Keratinocyte (primary cell): ENCODE measurements at regions not wholly inside any gene's neighbourhood (a gene's known extent, or its start where the extent isn't known, plus 50 kb on each side); places are given as distances from the start of the nearest gene placed in this dataset.

Source experiments
- DNase-seq: peaks from one replicate; pipeline ENCODE4 v3.0.0-alpha.2; 2011; ENCODE audit warnings: low read depth, missing footprints, low spot score
- FAIRE-seq: peaks from 2 replicates; lab custom pipeline; 2011; peaks lifted over from hg19 to GRCh38; lab: Jason Lieb, UNC
- H2AFZ ChIP-seq: 2 replicates; pipeline ENCODE4 v1.6.0; 2012; ENCODE audit warnings: low read length, control low read depth, inconsistent platforms; ENCODE audit not compliant: control insufficient read depth
- H3K27ac ChIP-seq: 2 replicates; pipeline ENCODE4 v1.5.1; 2011; ENCODE audit warnings: low read length; ENCODE audit not compliant: control insufficient read depth, insufficient read depth
- H3K27me3 ChIP-seq: 3 replicates; pipeline ENCODE4 v1.6.0; 2011; ENCODE audit warnings: low read length; ENCODE audit not compliant: control insufficient read depth, insufficient read depth; ENCODE audit errors: extremely low read depth
- H3K36me3 ChIP-seq, 2 experiments: 2 replicates in 1 of 2; 3 replicates in 1 of 2; pipeline ENCODE4 v1.5.1; 2011; ENCODE audit warnings: low read length in 2 of 2, mild to moderate bottlenecking in 1 of 2; ENCODE audit not compliant: control insufficient read depth in 2 of 2, insufficient read depth in 2 of 2; ENCODE audit errors: extremely low read depth in 1 of 2
- H3K4me1 ChIP-seq: 3 replicates; pipeline ENCODE4 v1.5.1; 2011; ENCODE audit warnings: low read length; ENCODE audit not compliant: control insufficient read depth, insufficient read depth; ENCODE audit errors: extremely low read depth
- H3K4me2 ChIP-seq: 3 replicates; pipeline ENCODE4 v1.6.0; 2011; ENCODE audit warnings: low read depth, low read length; ENCODE audit not compliant: control insufficient read depth, insufficient read depth; ENCODE audit errors: extremely low read depth
- H3K4me3 ChIP-seq, 3 experiments: fragments of 200-600 bp in 1 of 3; sonication (generic) in 1 of 3; 2 replicates in 2 of 3; 3 replicates in 1 of 3; pipeline ENCODE4 v1.5.1; 2011 to 2016; ENCODE audit warnings: low read length in 3 of 3, mild to moderate bottlenecking in 3 of 3, control low read depth in 2 of 3, inconsistent platforms in 1 of 3, low read depth in 1 of 3, mixed read lengths in 1 of 3, mixed run types in 1 of 3, moderate library complexity in 1 of 3; ENCODE audit not compliant: control insufficient read depth in 2 of 3, insufficient read depth in 2 of 3; ENCODE audit errors: extremely low read depth in 1 of 3
- H3K79me2 ChIP-seq: 2 replicates; pipeline ENCODE4 v1.6.0; 2012; ENCODE audit warnings: low read length; ENCODE audit not compliant: control insufficient read depth, insufficient read depth
- H3K9ac ChIP-seq: 3 replicates; pipeline ENCODE4 v1.6.0; 2011; ENCODE audit warnings: low read length; ENCODE audit not compliant: control insufficient read depth, insufficient read depth; ENCODE audit errors: extremely low read depth
- H3K9me1 ChIP-seq: 3 replicates; pipeline ENCODE4 v1.6.0; 2011; ENCODE audit warnings: low read length; ENCODE audit not compliant: control insufficient read depth, insufficient read depth; ENCODE audit errors: extremely low read depth
- H3K9me3 ChIP-seq: 2 replicates; pipeline ENCODE4 v1.5.1; 2012; ENCODE audit warnings: low read depth, low read length; ENCODE audit not compliant: control insufficient read depth
- H4K20me1 ChIP-seq: 3 replicates; pipeline ENCODE4 v1.6.0; 2011; ENCODE audit warnings: low read length; ENCODE audit not compliant: control insufficient read depth, insufficient read depth; ENCODE audit errors: extremely low read depth
- EZH2 ChIP-seq: IDR thresholded peaks from one replicate; pipeline ENCODE4 v1.6.1; 2012; ENCODE audit warnings: inconsistent platforms, mild to moderate bottlenecking, low read length, moderate library complexity
- dilution Hi-C: fragments of 300-500 bp; cut with MboI; formaldehyde crosslinking; loops from one replicate; pipeline ENCODE4 v1.7.0; 2020; ENCODE audit warnings: low sequenced_read_pairs; ENCODE audit not compliant: extremely low pct_ligation_motif_present
- TF ChIP-seq, protein P1 (sequence below), 3 experiments: IDR thresholded peaks in 1 of 3; conservative IDR thresholded peaks in 1 of 3; optimal IDR thresholded peaks in 1 of 3; 2 replicates in 2 of 3; 3 replicates in 1 of 3; pipeline versions ENCODE3 to v1.5.1; 2011; ENCODE audit warnings: low read length in 3 of 3, mild to moderate bottlenecking in 3 of 3, moderate library complexity in 2 of 3, control low read depth in 1 of 3, inconsistent platforms in 1 of 3; ENCODE audit not compliant: insufficient read depth in 2 of 3; ENCODE audit errors: extremely low read depth in 1 of 3

DNA sequence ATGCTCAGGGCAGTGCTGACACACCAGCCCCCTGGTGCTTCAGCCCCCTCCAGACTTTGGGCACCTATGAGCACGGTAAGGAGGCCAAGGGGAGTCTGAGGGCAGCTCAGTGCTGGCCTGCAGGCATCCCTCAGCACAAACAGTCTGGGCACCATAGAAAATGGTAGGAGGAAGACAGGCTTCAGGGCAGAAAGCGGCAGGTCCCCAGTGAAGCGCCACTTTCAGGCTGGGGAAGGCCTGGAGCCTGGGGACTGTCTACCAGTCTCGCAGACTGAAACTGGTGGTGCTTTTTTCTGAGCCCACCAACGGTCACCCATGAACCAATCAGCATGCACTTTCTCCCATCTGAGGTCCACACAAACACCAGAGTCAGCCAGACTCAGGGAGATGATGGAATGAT, 1074.7 kb downstream of the PCDH18 start:
- TF ChIP-seq, protein P1, sequence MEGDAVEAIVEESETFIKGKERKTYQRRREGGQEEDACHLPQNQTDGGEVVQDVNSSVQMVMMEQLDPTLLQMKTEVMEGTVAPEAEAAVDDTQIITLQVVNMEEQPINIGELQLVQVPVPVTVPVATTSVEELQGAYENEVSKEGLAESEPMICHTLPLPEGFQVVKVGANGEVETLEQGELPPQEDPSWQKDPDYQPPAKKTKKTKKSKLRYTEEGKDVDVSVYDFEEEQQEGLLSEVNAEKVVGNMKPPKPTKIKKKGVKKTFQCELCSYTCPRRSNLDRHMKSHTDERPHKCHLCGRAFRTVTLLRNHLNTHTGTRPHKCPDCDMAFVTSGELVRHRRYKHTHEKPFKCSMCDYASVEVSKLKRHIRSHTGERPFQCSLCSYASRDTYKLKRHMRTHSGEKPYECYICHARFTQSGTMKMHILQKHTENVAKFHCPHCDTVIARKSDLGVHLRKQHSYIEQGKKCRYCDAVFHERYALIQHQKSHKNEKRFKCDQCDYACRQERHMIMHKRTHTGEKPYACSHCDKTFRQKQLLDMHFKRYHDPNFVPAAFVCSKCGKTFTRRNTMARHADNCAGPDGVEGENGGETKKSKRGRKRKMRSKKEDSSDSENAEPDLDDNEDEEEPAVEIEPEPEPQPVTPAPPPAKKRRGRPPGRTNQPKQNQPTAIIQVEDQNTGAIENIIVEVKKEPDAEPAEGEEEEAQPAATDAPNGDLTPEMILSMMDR (optimal IDR thresholded peaks at IDR 0.05 in 1 of 3, IDR thresholded peaks at IDR 0.05 in 1 of 3, conservative IDR thresholded peaks at IDR 0.05 in 1 of 3; ENCODE audit: extremely low read depth in 1 of 3, insufficient read depth in 2 of 3, low read length in 3 of 3): no peak
- TF ChIP-seq EZH2: no peak

DNA sequence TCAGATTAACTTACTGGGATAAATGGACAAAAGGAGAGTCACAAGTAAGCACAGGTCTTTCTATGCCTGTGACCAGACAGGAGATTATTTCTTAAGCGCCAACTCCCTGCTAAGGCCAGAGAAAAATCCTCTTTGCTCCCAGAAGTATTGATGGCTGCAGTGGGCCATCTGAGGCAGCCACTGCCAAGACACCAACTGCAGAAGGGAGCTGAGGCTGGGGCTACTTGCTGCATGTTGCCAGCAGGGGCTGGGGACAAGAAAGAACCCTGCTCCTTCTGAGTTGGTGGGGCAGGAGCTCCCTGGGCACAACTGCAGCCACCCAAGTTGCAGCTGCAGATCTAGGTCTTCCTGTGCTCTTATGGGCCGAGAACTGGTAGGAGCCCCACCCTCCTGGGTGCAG, 1075.3 kb downstream of the PCDH18 start:
- Histone ChIP-seq H4K20me1 (no peaks in the 10 kb centered on the region), H3K27me3 (no peaks in the 10 kb centered on the region), H3K36me3 (no peaks in the 10 kb centered on the region), H3K9me3 (no peaks in the 10 kb centered on the region), H3K4me3 (no peak overlapping the region), H3K27ac (no peak overlapping the region), H3K9me1 (no peaks in the 10 kb centered on the region), H2AFZ (no peak overlapping the region), H3K9ac (no peak overlapping the region), H3K79me2 (no peaks in the 10 kb centered on the region), H3K4me1 (no peaks in the 10 kb centered on the region), H3K4me2 (no peak overlapping the region)
- DNase-seq: no peak
- FAIRE-seq: no peak
- dilution Hi-C loops: no loop called here
- TF ChIP-seq, protein P1 (optimal IDR thresholded peaks at IDR 0.05 in 1 of 3, IDR thresholded peaks at IDR 0.05 in 1 of 3, conservative IDR thresholded peaks at IDR 0.05 in 1 of 3; ENCODE audit: extremely low read depth in 1 of 3, insufficient read depth in 2 of 3, low read length in 3 of 3): no peak
- no peak for TF ChIP-seq EZH2

More for the DNA sequence above, 1074.7 kb downstream of the PCDH18 start:
- no peaks in the 10 kb centered on the region for H3K27me3 ChIP-seq
- H3K27ac ChIP-seq: no peak overlapping the region
- H4K20me1 ChIP-seq: no peaks in the 10 kb centered on the region
- H3K9me3 ChIP-seq: no peaks in the 10 kb centered on the region
- no peak overlapping the region for H3K4me3 ChIP-seq
- no peaks in the 10 kb centered on the region for H3K79me2 ChIP-seq
- H3K4me1 ChIP-seq: no peaks in the 10 kb centered on the region
- FAIRE-seq (no peak), DNase-seq (no peak)
- no peak overlapping the region for H3K4me2 ChIP-seq
- H3K9me1 ChIP-seq: no peaks in the 10 kb centered on the region
- H2AFZ ChIP-seq: no peak overlapping the region
- dilution Hi-C loops: no loop called here
- H3K36me3 ChIP-seq: no peaks in the 10 kb centered on the region
- H3K9ac ChIP-seq: no peak overlapping the region
